HG03064 (cell line): ENCODE measurements at regions not wholly inside any gene's neighbourhood (a gene's known extent, or its start where the extent isn't known, plus 50 kb on each side); places are given as distances from the start of the nearest gene placed in this dataset.
"Not testable (repeated sequence)": the region's sequence is repeated elsewhere in the genome, so short reads cannot be mapped to it uniquely, and the experiment has no call there.

Experiments used
- ATAC-seq: cut with Tn5 transposase; IDR thresholded peaks from one replicate; pipeline ENCODE4 v1.9.1; 2021; ENCODE audit warnings: low read depth; ENCODE audit not compliant: unreplicated experiment

- not testable (repeated sequence) for ATAC-seq
Observed at GRCh38 chr14:105620865-105621471, 94.6 kb downstream of the TMEM121 start.

DNA sequence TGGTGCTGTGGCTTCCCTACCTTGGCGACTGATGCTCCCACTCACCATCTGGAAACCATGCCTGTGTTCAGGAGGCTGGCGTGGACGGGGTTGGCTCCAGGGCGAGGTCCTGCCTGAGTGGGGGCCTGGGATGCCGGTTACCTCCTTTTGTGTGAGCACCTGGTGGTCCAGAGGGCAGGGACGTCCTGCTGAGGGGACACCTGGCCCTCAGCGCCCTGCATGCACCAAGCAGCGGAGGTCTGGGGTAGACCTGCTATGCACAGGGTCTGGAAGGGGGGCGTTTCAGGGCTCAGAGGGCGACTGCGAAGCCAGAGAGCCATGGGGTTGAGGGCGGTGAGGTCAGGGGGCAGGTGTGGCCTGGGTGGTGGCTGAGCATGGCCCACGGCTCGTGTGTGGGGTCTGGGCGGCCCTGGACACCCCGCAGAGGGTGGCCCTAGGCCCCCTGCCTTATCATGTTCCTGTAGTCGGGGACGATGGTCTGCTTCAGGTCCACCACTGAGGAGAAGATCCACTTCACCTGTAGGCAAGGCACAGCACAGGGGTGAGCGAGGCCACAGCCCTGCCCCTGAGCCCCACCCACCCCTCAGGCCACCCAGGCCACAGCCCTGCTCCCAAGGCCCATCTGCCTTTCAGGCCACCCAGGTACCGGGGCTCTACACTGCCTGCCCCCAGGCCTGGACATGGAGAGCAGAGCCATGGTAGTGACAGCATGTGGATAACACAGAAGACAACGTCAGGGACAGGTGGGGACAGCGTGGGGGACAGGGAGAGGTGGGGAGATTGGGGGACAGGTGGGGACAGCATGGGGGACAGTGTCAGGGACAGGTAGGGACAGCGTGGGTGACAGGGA lies 95.3 kb downstream of the TMEM121 start:
- not testable (repeated sequence) for ATAC-seq

GRCh38 chr14:105622329-105622955 lies 96.1 kb downstream of the TMEM121 start:
- ATAC-seq: no peak

- not testable (repeated sequence) for ATAC-seq
Observed at GRCh38 chr14:105623178-105623577, 96.8 kb downstream of the TMEM121 start.

DNA sequence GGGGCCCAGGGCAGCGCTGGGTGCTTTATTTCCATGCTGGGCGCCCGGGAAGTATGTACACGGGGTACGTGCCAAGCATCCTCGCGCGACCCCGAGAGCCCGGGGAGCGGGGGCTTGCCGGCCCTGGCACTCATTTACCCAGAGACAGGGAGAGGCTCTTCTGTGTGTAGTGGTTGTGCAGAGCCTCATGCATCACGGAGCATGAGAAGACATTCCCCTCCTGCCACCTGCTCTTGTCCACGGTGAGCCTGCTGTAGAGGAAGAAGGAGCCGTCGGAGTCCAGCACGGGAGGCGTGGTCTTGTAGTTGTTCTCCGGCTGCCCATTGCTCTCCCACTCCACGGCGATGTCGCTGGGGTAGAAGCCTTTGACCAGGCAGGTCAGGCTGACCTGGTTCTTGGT lies 98.0 kb downstream of the TMEM121 start:
- ATAC-seq: not testable (repeated sequence)

DNA sequence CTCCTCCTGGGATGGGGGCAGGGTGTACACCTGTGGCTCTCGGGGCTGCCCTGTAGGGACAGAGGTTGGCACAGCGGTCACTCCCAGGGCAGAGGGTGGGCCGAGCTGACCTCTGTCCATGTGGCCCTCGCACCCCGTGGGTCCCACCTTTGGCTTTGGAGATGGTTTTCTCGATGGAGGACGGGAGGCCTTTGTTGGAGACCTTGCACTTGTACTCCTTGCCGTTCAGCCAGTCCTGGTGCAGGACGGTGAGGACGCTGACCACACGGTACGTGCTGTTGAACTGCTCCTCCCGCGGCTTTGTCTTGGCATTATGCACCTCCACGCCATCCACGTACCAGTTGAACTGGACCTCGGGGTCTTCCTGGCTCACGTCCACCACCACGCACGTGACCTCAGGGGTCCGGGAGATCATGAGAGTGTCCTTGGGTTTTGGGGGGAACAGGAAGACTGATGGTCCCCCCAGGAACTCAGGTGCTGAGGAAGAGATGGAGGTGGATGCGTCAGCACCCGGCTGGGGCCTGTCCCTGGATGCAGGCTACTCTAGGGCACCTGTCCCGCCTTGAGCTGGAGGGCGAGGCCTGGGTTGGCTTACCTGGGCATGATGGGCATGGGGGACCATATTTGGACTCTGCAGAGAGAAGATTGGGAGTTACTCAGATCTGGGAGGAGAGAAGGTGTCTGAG lies 98.5 kb downstream of the TMEM121 start:
- ATAC-seq: not testable (repeated sequence)

DNA sequence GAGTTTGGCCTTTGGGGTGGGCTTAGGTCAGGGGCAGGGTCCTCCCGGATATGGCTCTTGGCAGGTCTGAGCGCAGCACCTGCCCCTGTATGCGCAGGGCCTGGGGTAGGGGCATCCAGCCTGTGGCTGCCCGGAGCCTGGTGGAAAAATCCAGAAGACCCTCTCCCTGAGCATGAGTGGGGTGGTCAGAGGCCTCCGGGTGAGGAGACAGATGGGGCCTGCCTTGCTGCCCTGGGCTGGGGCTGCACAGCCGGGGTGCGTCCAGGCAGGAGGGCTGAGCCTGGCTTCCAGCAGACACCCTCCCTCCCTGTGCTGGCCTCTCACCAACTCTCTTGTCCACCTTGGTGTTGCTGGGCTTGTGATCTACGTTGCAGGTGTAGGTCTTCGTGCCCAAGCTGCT lies 99.1 kb downstream of the TMEM121 start:
- not testable (repeated sequence) for ATAC-seq

- ATAC-seq: not testable (repeated sequence)
Observed at GRCh38 chr14:105626111-105626510, 99.7 kb downstream of the TMEM121 start.

- not testable (repeated sequence) for ATAC-seq
Observed at GRCh38 chr14:105626651-105627050, 100.3 kb downstream of the TMEM121 start.

DNA sequence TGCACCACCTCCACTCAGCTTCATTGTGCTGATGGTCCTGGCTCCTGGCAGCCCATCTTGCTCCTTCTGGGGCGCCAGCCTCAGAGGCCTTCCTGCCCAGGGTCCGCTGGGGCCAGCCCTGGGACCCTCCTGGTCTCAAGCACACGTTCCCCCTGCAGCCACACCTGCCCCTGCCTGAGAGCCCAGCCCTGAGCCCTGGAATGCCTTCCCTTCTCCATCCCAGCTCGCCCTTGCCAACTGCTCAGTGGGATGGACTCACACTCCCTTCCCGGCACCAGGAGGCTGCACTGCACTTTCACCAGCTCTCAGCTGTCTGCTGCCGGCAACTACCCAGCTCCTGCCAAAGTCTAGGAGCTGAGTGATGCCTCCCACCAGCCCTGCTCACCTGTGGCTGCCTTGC lies 100.9 kb downstream of the TMEM121 start:
- not testable (repeated sequence) for ATAC-seq

DNA sequence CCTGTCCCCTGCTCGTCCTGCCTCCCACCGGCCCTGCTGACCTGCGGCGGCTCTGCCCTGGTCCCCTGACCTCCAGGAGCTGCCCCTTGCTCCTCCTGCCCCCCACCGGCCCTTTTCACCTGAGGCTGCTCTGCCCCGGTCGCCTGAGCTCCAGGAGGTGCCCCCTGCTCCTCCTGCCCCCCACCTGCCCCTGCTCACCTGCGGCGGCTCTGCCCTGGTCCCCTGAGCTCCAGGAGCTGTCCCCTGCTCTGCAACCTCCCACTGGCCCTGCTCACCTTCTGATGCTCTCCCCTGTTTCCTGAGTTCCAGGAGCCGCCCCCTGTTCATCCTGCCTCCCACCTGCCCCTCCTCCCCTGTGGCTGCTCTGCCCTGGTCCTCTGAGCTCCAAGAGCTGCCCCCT lies 101.3 kb downstream of the TMEM121 start:
- ATAC-seq: no peak

- not testable (repeated sequence) for ATAC-seq
Observed at GRCh38 chr14:105628126-105628525, 101.7 kb downstream of the TMEM121 start.

DNA sequence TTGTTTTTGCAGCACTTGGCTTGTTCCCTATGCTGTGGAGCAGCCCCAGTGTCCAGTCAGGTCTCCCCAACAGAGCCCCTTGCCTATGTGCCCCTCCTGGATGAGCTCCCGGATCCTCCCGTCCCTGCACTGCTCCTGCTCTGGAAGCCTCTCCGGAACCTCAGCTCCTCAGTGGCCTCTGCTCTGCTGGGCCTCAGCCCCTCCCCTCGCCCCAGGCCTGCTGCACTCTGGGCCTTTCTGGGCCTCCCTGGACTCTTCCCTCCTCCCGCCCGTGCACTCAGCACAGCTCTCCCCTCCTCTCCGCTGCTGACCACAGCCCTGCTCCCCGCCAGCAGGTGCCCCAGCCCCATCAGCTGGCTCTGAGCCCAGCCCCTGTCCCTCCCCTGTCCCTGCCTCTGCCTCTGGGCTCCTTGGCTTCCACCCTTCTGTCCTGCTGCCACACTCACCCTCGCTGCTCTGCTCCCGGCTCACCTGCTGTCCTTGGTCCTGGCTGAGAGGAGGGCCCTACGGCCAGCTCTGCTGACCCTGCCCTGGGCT lies 102.2 kb downstream of the TMEM121 start:
- ATAC-seq: not testable (repeated sequence)

DNA sequence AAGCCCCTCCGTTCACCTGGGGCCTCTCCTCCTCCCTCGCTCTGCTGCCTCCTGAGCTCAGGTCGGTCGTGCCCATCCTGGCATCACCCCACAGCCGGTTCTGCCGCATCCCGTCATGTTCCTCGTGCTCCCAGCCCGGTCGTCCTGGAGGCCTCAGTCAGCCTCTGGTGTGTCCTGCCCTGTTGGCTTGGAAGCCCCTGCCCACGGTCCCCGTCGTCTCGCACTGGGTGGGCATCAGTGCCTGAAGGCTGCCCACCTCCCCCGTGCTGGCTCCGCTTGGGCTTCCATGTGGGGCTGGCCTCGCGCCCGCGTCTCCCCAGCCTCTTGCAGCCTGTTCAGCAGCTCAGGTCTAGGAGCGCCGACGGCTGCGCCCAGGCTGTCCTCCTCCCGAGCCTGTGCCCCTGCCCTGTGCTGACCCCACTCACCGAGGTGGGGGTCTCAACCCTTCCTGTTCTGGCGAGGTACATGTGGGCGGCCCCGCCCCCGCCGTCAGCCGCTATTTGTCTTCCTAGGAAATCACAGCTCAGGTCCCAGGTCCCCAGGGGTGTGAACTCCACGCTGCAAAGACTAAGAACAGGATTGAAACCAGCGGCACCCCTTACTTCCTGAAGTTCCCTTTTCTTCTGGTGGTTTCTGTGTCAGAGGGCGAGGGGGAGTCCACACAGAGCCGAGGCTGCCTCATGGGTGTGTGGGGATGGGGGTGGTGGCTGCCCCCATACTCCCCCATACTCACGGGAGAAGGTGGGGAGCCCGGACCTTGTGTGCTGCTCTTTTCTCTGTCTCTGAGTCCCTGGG lies 102.9 kb downstream of the TMEM121 start:
- ATAC-seq: not testable (repeated sequence)

DNA sequence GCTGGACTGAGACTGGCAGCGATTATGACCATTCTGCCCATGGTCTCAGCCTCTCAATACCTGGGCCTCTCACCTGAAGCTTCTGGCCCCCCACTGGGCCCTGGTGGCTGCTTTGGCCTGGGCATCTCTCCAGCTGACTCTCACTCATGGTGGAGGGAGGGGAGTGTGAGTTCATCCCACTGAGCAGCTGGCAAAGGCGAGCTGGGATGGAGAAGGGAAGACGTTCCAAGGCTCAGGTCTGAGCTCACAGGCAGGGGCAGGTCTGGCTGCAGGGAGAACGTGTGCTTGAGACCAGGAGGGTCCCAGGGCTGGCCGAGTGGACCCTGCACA lies 103.5 kb downstream of the TMEM121 start:
- ATAC-seq: no peak

DNA sequence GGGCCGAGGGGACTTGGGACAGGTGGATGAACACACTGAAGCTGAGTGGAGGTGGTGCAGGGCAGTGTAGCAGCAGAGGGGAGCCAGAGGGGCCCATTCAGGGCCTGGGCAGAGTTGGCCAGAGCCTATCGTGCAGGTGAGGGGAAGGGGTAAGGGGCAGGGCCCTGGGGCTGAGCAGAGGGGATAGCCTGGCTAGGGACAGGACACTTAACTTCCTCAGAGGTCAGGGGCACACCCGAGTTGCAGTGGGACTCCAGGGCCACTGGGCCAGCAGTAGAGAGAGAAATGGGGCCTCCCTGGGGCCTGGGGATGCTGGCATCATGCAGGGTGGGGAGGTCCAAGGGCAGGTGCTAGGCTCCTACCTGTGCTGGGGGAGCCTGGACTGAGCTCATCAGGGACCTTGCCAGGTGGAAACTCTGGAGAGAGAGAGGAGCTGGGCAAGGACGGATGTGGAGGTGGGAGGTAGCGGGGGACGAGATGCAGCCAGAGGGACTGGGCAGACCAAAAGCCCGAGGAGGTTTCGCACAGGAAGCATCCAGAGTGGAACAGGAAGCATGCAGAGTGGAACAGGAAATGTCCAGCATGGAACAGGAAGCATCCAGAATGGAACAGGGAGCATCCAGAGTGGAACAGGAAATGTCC lies 104.0 kb downstream of the TMEM121 start:
- not testable (repeated sequence) for ATAC-seq

DNA sequence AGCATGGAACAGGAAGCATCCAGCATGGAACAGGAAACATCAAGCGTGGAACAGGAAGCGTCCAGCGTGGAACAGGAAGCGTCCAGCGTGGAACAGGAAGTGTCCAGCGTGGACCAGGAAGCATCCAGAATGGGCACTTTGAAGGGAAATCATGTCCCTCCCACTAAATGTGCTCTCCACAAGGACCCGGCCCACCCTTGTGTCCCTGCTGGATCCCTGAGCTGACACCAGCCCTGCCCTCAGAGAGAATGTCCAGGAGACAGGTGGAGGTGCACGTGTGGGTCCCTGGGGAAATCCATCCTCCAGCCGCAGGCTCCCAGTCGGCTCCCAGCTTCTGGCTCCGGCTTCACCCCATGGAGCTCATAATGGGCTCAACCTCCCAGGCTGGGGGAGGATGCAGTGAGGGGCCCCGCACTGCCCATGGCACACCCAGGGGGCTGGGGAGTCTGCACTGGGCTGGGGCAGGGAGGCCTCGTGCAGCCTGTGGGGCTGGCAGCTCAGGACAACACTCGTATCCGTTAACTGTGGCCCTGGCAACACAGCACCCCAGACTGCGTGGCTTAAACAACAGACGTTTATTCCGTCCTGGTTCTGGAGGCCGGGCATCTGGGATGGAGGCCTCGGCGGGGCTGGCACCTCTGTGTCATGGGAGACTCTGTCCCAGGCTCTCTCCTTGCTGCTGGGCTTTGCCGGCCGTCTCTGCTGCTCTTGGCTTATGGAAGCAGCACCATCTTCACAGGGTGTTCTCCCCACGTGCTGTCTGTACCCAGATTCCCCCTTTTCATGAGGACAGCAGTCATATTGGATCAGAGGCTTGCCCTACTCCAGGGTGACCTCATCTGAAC lies 104.8 kb downstream of the TMEM121 start:
- ATAC-seq: not testable (repeated sequence)

- ATAC-seq: no peak
Observed at GRCh38 chr14:105632010-105632409, 105.6 kb downstream of the TMEM121 start.

DNA sequence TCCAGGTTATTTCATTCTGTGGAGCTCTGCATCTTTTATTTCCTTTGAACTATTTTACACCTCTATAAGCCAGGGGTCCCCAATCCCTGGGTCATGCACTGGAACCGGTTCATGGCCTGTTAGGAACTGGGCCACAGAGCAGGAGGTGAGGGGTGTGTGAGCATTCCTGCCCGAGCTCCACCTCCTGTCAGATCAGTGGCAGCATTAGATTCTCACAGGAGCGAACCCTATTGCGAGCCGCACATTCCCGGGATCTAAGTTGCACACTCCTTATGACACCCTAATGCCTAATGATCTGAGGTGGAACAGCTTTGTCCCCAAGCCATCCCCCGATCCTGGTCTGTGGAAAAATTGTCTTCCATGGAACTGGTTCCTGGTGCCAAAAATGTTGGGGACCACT lies 107.2 kb downstream of the TMEM121 start:
- not testable (repeated sequence) for ATAC-seq
